ENCODE measurements at regions not wholly inside any gene's neighbourhood (a gene's known extent, or its start where the extent isn't known, plus 50 kb on each side); places are given as distances from the start of the nearest gene placed in this dataset.
A peak's percentile ranks its signal among the peaks of the same experiment; 100 is the strongest.

- Histone ChIP-seq H3K27ac (ENCODE audit: control insufficient read depth, insufficient read depth, low read length) (peak overlapping the region; percentile 62), H3K9me1 (ENCODE audit: control insufficient read depth, extremely low read depth, insufficient read depth, low read length) (no peaks in the 10 kb centered on the region), H2AFZ (ENCODE audit: control insufficient read depth, low read length) (peak overlapping the region; percentile 68), H3K9ac (ENCODE audit: control insufficient read depth, extremely low read depth, insufficient read depth, low read length) (no peak overlapping the region), H3K4me1 (ENCODE audit: control insufficient read depth, extremely low read depth, insufficient read depth, low read length) (peaks cover 14% of the 10 kb centered on the region), H3K4me2 (ENCODE audit: control insufficient read depth, extremely low read depth, insufficient read depth, low read depth, low read length) (peak overlapping the region; percentile 52), H3K79me2 (ENCODE audit: control insufficient read depth, insufficient read depth, low read length) (no peaks in the 10 kb centered on the region), H3K27me3 (ENCODE audit: control insufficient read depth, extremely low read depth, insufficient read depth, low read length) (no peaks in the 10 kb centered on the region), H3K9me3 (ENCODE audit: control insufficient read depth, low read depth, low read length) (no peaks in the 10 kb centered on the region), H3K4me3 (ENCODE audit: control insufficient read depth in 2 of 3, extremely low read depth in 1 of 3, insufficient read depth in 2 of 3, low read depth in 1 of 3, low read length in 3 of 3) (no peak overlapping the region), H3K36me3 (ENCODE audit: control insufficient read depth in 2 of 2, extremely low read depth in 1 of 2, insufficient read depth in 2 of 2, low read length in 2 of 2) (no peaks in the 10 kb centered on the region), H4K20me1 (ENCODE audit: control insufficient read depth, extremely low read depth, insufficient read depth, low read length) (no peaks in the 10 kb centered on the region)
- TF ChIP-seq EZH2 (IDR thresholded peaks at IDR 0.05; ENCODE audit: low read length) (no peak), CTCF (optimal IDR thresholded peaks at IDR 0.05 in 1 of 3, IDR thresholded peaks at IDR 0.05 in 1 of 3, conservative IDR thresholded peaks at IDR 0.05 in 1 of 3; ENCODE audit: extremely low read depth in 1 of 3, insufficient read depth in 2 of 3, low read length in 3 of 3) (peak; percentile 21 to 33 (median 26))
- dilution Hi-C loops (cut with MboI; ENCODE audit: extremely low pct_ligation_motif_present, low sequenced_read_pairs), result no loop called here
- peak; percentile 53 for DNase-seq (ENCODE audit: low read depth, low spot score)
- FAIRE-seq, result no peak
Measured at GRCh38 chrX:56503941-56504673, 59.3 kb upstream of the UBQLN2 start.

GRCh38 chrX:56505866-56506265 lies 57.6 kb upstream of the UBQLN2 start:
- dilution Hi-C loops (cut with MboI; ENCODE audit: extremely low pct_ligation_motif_present, low sequenced_read_pairs), result no loop called here
- H3K36me3 ChIP-seq (ENCODE audit: control insufficient read depth in 2 of 2, extremely low read depth in 1 of 2, insufficient read depth in 2 of 2, low read length in 2 of 2), result no peaks in the 10 kb centered on the region
- no peak overlapping the region for H3K4me3 ChIP-seq (ENCODE audit: control insufficient read depth in 2 of 3, extremely low read depth in 1 of 3, insufficient read depth in 2 of 3, low read depth in 1 of 3, low read length in 3 of 3)
- peaks cover 12% of the 10 kb centered on the region for H3K4me1 ChIP-seq (ENCODE audit: control insufficient read depth, extremely low read depth, insufficient read depth, low read length)
- no peak for TF ChIP-seq EZH2 (IDR thresholded peaks at IDR 0.05; ENCODE audit: low read length)
- no peak for TF ChIP-seq CTCF (optimal IDR thresholded peaks at IDR 0.05 in 1 of 3, IDR thresholded peaks at IDR 0.05 in 1 of 3, conservative IDR thresholded peaks at IDR 0.05 in 1 of 3; ENCODE audit: extremely low read depth in 1 of 3, insufficient read depth in 2 of 3, low read length in 3 of 3)
- peak overlapping the region; percentile 19 for H2AFZ ChIP-seq (ENCODE audit: control insufficient read depth, low read length)
- H3K9me3 ChIP-seq (ENCODE audit: control insufficient read depth, low read depth, low read length), result no peaks in the 10 kb centered on the region
- no peaks in the 10 kb centered on the region for H3K79me2 ChIP-seq (ENCODE audit: control insufficient read depth, insufficient read depth, low read length)
- H4K20me1 ChIP-seq (ENCODE audit: control insufficient read depth, extremely low read depth, insufficient read depth, low read length), result no peaks in the 10 kb centered on the region
- H3K9ac ChIP-seq (ENCODE audit: control insufficient read depth, extremely low read depth, insufficient read depth, low read length), result no peak overlapping the region
- FAIRE-seq (no peak), DNase-seq (ENCODE audit: low read depth, low spot score) (no peak)
- H3K4me2 ChIP-seq (ENCODE audit: control insufficient read depth, extremely low read depth, insufficient read depth, low read depth, low read length), result no peak overlapping the region
- no peaks in the 10 kb centered on the region for H3K27me3 ChIP-seq (ENCODE audit: control insufficient read depth, extremely low read depth, insufficient read depth, low read length)
- H3K27ac ChIP-seq (ENCODE audit: control insufficient read depth, insufficient read depth, low read length), result no peak overlapping the region
- no peaks in the 10 kb centered on the region for H3K9me1 ChIP-seq (ENCODE audit: control insufficient read depth, extremely low read depth, insufficient read depth, low read length)

All from keratinocyte (primary cell).